ENCODE measurements at regions not wholly inside any gene's neighbourhood (a gene's known extent, or its start where the extent isn't known, plus 50 kb on each side); places are given as distances from the start of the nearest gene placed in this dataset.
"Not testable (repeated sequence)": the region's sequence is repeated elsewhere in the genome, so short reads cannot be mapped to it uniquely, and the experiment has no call there.

DNA sequence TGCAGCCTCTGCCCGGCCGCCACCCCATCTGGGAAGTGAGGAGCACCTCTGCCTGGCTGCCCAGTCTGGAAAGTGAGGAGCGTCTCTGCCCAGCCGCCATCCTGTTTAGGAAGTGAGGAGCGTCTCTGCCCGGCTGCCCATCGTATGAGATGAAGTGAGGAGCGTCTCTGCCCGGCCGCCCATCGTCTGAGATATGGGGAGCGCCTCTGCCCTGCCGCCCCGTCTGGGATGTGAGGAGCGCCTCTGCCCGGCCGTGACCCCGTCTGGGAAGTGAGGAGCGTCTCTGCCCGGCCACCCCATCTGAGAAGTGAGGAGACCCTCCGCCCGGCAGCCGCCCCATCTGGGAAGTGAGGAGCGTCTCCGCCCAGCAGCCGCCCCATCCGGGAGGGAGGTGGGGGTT lies 1069.5 kb upstream of the EPHA6 start:
- TF ChIP-seq, protein P1, sequence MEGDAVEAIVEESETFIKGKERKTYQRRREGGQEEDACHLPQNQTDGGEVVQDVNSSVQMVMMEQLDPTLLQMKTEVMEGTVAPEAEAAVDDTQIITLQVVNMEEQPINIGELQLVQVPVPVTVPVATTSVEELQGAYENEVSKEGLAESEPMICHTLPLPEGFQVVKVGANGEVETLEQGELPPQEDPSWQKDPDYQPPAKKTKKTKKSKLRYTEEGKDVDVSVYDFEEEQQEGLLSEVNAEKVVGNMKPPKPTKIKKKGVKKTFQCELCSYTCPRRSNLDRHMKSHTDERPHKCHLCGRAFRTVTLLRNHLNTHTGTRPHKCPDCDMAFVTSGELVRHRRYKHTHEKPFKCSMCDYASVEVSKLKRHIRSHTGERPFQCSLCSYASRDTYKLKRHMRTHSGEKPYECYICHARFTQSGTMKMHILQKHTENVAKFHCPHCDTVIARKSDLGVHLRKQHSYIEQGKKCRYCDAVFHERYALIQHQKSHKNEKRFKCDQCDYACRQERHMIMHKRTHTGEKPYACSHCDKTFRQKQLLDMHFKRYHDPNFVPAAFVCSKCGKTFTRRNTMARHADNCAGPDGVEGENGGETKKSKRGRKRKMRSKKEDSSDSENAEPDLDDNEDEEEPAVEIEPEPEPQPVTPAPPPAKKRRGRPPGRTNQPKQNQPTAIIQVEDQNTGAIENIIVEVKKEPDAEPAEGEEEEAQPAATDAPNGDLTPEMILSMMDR (IDR thresholded peaks at IDR 0.05), result not testable (repeated sequence)
- TF ChIP-seq EP300 (IDR thresholded peaks at IDR 0.05), result not testable (repeated sequence)
